ENCODE measurements at regions not wholly inside any gene's neighbourhood (a gene's known extent, or its start where the extent isn't known, plus 50 kb on each side); places are given as distances from the start of the nearest gene placed in this dataset.

DNA sequence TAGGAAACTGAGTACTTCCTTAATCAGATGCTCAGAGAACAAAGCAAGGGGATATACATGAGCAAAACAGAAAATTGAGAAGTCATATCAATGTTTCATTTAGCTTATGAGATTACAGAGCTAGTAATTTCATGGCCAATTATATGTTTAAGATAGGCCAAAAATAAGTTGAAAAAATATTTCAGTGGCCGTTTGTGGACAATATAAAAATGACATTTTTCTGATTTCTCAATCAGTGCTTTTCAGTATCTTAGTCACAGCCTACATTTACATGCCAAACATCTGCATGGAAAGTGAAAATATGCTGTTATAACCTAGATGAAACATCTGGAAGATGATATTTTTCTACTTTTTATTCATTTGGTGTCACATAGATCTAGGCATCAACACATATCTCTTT is 192.5 kb downstream of the HLX start:
- TF ChIP-seq, protein P1, sequence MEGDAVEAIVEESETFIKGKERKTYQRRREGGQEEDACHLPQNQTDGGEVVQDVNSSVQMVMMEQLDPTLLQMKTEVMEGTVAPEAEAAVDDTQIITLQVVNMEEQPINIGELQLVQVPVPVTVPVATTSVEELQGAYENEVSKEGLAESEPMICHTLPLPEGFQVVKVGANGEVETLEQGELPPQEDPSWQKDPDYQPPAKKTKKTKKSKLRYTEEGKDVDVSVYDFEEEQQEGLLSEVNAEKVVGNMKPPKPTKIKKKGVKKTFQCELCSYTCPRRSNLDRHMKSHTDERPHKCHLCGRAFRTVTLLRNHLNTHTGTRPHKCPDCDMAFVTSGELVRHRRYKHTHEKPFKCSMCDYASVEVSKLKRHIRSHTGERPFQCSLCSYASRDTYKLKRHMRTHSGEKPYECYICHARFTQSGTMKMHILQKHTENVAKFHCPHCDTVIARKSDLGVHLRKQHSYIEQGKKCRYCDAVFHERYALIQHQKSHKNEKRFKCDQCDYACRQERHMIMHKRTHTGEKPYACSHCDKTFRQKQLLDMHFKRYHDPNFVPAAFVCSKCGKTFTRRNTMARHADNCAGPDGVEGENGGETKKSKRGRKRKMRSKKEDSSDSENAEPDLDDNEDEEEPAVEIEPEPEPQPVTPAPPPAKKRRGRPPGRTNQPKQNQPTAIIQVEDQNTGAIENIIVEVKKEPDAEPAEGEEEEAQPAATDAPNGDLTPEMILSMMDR (conservative IDR thresholded peaks at IDR 0.05; ENCODE audit: low read length), result no peak
- no peak for TF ChIP-seq EZH2phosphoT487 (IDR thresholded peaks at IDR 0.05; ENCODE audit: borderline replicate concordance, low read depth, low read length)
